ENCODE measurements at regions not wholly inside any gene's neighbourhood (a gene's known extent, or its start where the extent isn't known, plus 50 kb on each side); places are given as distances from the start of the nearest gene placed in this dataset.

DNA sequence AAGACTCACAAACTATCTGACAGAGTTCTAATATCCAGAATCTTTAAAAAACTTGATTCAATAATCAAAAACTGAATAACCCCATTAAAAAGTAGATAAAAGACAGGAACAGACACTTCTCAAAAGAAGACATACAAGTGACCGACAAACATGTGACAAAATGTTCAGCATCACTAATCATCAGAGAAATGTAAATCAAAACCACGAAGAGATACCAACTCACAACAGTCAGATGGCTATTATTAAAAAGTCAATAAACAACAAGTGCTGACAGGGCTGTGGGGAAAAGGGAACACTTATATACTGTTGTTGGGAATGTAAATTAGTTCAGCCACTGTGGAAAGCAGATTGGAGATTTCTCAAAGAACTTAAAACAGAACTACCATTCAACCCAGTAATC is 138.1 kb upstream of the RASGEF1B start (continued):
- TF ChIP-seq, protein P1, sequence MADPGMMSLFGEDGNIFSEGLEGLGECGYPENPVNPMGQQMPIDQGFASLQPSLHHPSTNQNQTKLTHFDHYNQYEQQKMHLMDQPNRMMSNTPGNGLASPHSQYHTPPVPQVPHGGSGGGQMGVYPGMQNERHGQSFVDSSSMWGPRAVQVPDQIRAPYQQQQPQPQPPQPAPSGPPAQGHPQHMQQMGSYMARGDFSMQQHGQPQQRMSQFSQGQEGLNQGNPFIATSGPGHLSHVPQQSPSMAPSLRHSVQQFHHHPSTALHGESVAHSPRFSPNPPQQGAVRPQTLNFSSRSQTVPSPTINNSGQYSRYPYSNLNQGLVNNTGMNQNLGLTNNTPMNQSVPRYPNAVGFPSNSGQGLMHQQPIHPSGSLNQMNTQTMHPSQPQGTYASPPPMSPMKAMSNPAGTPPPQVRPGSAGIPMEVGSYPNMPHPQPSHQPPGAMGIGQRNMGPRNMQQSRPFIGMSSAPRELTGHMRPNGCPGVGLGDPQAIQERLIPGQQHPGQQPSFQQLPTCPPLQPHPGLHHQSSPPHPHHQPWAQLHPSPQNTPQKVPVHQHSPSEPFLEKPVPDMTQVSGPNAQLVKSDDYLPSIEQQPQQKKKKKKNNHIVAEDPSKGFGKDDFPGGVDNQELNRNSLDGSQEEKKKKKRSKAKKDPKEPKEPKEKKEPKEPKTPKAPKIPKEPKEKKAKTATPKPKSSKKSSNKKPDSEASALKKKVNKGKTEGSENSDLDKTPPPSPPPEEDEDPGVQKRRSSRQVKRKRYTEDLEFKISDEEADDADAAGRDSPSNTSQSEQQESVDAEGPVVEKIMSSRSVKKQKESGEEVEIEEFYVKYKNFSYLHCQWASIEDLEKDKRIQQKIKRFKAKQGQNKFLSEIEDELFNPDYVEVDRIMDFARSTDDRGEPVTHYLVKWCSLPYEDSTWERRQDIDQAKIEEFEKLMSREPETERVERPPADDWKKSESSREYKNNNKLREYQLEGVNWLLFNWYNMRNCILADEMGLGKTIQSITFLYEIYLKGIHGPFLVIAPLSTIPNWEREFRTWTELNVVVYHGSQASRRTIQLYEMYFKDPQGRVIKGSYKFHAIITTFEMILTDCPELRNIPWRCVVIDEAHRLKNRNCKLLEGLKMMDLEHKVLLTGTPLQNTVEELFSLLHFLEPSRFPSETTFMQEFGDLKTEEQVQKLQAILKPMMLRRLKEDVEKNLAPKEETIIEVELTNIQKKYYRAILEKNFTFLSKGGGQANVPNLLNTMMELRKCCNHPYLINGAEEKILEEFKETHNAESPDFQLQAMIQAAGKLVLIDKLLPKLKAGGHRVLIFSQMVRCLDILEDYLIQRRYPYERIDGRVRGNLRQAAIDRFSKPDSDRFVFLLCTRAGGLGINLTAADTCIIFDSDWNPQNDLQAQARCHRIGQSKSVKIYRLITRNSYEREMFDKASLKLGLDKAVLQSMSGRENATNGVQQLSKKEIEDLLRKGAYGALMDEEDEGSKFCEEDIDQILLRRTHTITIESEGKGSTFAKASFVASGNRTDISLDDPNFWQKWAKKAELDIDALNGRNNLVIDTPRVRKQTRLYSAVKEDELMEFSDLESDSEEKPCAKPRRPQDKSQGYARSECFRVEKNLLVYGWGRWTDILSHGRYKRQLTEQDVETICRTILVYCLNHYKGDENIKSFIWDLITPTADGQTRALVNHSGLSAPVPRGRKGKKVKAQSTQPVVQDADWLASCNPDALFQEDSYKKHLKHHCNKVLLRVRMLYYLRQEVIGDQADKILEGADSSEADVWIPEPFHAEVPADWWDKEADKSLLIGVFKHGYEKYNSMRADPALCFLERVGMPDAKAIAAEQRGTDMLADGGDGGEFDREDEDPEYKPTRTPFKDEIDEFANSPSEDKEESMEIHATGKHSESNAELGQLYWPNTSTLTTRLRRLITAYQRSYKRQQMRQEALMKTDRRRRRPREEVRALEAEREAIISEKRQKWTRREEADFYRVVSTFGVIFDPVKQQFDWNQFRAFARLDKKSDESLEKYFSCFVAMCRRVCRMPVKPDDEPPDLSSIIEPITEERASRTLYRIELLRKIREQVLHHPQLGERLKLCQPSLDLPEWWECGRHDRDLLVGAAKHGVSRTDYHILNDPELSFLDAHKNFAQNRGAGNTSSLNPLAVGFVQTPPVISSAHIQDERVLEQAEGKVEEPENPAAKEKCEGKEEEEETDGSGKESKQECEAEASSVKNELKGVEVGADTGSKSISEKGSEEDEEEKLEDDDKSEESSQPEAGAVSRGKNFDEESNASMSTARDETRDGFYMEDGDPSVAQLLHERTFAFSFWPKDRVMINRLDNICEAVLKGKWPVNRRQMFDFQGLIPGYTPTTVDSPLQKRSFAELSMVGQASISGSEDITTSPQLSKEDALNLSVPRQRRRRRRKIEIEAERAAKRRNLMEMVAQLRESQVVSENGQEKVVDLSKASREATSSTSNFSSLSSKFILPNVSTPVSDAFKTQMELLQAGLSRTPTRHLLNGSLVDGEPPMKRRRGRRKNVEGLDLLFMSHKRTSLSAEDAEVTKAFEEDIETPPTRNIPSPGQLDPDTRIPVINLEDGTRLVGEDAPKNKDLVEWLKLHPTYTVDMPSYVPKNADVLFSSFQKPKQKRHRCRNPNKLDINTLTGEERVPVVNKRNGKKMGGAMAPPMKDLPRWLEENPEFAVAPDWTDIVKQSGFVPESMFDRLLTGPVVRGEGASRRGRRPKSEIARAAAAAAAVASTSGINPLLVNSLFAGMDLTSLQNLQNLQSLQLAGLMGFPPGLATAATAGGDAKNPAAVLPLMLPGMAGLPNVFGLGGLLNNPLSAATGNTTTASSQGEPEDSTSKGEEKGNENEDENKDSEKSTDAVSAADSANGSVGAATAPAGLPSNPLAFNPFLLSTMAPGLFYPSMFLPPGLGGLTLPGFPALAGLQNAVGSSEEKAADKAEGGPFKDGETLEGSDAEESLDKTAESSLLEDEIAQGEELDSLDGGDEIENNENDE (IDR thresholded peaks at IDR 0.05; ENCODE audit: insufficient replicate concordance, low read length) = no peak
- TF ChIP-seq CBX5 (IDR thresholded peaks at IDR 0.05; ENCODE audit: low read depth, low read length) = no peak
- no peak for TF ChIP-seq BCL11A (IDR thresholded peaks at IDR 0.05; ENCODE audit: low read depth in 2 of 2, low read length in 2 of 2)
- TF ChIP-seq, protein P2, sequence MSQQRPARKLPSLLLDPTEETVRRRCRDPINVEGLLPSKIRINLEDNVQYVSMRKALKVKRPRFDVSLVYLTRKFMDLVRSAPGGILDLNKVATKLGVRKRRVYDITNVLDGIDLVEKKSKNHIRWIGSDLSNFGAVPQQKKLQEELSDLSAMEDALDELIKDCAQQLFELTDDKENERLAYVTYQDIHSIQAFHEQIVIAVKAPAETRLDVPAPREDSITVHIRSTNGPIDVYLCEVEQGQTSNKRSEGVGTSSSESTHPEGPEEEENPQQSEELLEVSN (IDR thresholded peaks at IDR 0.05) = no peak

Measured in H1 (cell line).